PC-3 (cell line): ENCODE measurements at regions not wholly inside any gene's neighbourhood (a gene's known extent, or its start where the extent isn't known, plus 50 kb on each side); places are given as distances from the start of the nearest gene placed in this dataset.

ENCODE experiments used
- ATAC-seq: fragments of 200-7000 bp; cut with Tn5 transposase; 2 replicates; pipeline ENCODE4 v1.9.1; 2020; ENCODE audit warnings: mild to moderate bottlenecking, moderate library complexity
- BruUV-seq: library from RNA; stranded (reverse); fragments of 400-500 nt; replicated peaks from 2 replicates; lab custom pipeline; 2021; lab: Mats Ljungman, UMichigan
- CTCF ChIA-PET: fragments of 300-600 bp; sonication (Branson Sonifier 250); formaldehyde crosslinking; loops from one replicate; lab custom pipeline; 2022; ENCODE audit warnings: antibody characterized with exemption; lab: Charles Lee
- POLR2A ChIA-PET: fragments of 300-600 bp; sonication (Branson Sonifier 250); formaldehyde crosslinking; loops from one replicate; lab custom pipeline; 2022; ENCODE audit warnings: antibody characterized with exemption; ENCODE audit not compliant: unreplicated experiment; lab: Charles Lee
- DNase-seq: peaks from one replicate; pipeline ENCODE4 v3.0.0-alpha.2; 2015
- H2AFZ ChIP-seq: fragments of 300-600 bp; sonication (generic); 2 replicates; pipeline ENCODE4 v1.6.0; 2016; ENCODE audit warnings: antibody characterized with exemption, low read length
- H3F3A ChIP-seq: fragments of 300-600 bp; sonication (generic); one replicate; pipeline ENCODE4 v1.6.0; 2017; ENCODE audit warnings: antibody characterized with exemption, low read length, control low read depth, mild to moderate bottlenecking; ENCODE audit not compliant: unreplicated experiment
- H3K27ac ChIP-seq: fragments of 300-600 bp; sonication (generic); 2 replicates; pipeline ENCODE4 v1.5.1; 2016; ENCODE audit warnings: mild to moderate bottlenecking, low read length
- H3K27me3 ChIP-seq: fragments of 300-600 bp; sonication (generic); 2 replicates; pipeline ENCODE4 v1.6.1; 2016; ENCODE audit warnings: low read length, mixed read lengths
- H3K36me3 ChIP-seq: fragments of 300-600 bp; sonication (generic); 2 replicates; pipeline ENCODE4 v1.6.1; 2016; ENCODE audit warnings: low read depth, mixed run types, low read length, mixed read lengths
- H3K4me1 ChIP-seq: fragments of 300-600 bp; sonication (generic); 2 replicates; pipeline ENCODE4 v1.5.1; 2016; ENCODE audit warnings: low read length; ENCODE audit not compliant: insufficient read depth
- H3K4me2 ChIP-seq: fragments of 300-600 bp; sonication (generic); 2 replicates; pipeline ENCODE4 v1.6.0; 2016; ENCODE audit warnings: low read length
- H3K4me3 ChIP-seq: fragments of 300-600 bp; sonication (generic); 2 replicates; pipeline ENCODE4 v1.5.1; 2016; ENCODE audit warnings: mild to moderate bottlenecking, low read length, mixed read lengths
- H3K79me2 ChIP-seq: fragments of 300-600 bp; sonication (generic); 2 replicates; pipeline ENCODE4 v1.6.1; 2017; ENCODE audit warnings: low read length, mixed read lengths
- H3K9ac ChIP-seq: fragments of 300-600 bp; sonication (generic); 2 replicates; pipeline ENCODE4 v1.6.0; 2016; ENCODE audit warnings: mild to moderate bottlenecking, low read length
- H3K9me2 ChIP-seq: fragments of 300-600 bp; sonication (generic); replicated peaks from 2 replicates; pipeline ENCODE4 v1.6.1; 2016; ENCODE audit warnings: mixed run types, low read length, mixed read lengths
- H3K9me3 ChIP-seq: fragments of 300-600 bp; sonication (generic); 2 replicates; pipeline ENCODE4 v1.6.1; 2016; ENCODE audit warnings: low read length, mixed read lengths
- H4K20me1 ChIP-seq: fragments of 300-600 bp; sonication (generic); 2 replicates; pipeline ENCODE4 v1.6.1; 2016; ENCODE audit warnings: low read length, mixed read lengths
- EZH2 ChIP-seq: fragments of 300-600 bp; sonication (generic); IDR thresholded peaks from one replicate; pipeline ENCODE4 v1.6.1; 2017; ENCODE audit warnings: antibody characterized with exemption, mild to moderate bottlenecking, low read length; ENCODE audit not compliant: unreplicated experiment
- EZH2phosphoT487 ChIP-seq: fragments of 300-600 bp; sonication (generic); IDR thresholded peaks from 2 replicates; pipeline ENCODE4 v1.6.1; 2018; ENCODE audit warnings: mild to moderate bottlenecking, antibody characterized with exemption, low read length, borderline replicate concordance
- intact Hi-C: fragments of 100-400 bp; cut with micrococcal nuclease; formaldehyde crosslinking; loops from 2 replicates; pipeline ENCODE4 v1.9.0; 2023
- TF ChIP-seq, protein P1 (sequence below): fragments of 300-600 bp; sonication (generic); conservative IDR thresholded peaks from 2 replicates; pipeline ENCODE4 v1.5.1; 2017; ENCODE audit warnings: antibody characterized with exemption, low read depth, mild to moderate bottlenecking, low read length

DNA sequence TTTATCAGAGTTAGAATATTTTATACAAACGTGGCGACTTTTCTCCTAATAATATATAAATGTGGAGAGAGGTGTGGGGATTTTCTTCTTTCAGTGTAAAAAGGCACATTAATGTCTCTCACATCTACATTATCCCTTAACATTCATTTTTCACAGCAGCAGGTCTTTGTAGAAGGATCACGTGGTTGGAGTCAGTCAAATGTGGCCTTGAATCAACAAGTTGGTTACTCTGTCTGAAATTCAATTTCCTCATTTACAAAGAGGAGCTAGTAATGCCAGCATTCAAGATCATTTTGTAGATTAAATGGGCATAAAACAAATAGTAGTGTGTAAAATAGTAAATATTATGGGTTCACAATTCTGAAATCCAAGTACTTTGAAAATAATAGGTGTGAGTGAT lies 183.1 kb upstream of the SEMA3E start:
- no peak overlapping the region for H3K4me3 ChIP-seq
- no peaks in the 10 kb centered on the region for H3K27me3 ChIP-seq
- ChIA-PET CTCF (no interaction called here), POLR2A (no interaction called here)
- no peak overlapping the region for H3K4me2 ChIP-seq
- TF ChIP-seq, protein P1, sequence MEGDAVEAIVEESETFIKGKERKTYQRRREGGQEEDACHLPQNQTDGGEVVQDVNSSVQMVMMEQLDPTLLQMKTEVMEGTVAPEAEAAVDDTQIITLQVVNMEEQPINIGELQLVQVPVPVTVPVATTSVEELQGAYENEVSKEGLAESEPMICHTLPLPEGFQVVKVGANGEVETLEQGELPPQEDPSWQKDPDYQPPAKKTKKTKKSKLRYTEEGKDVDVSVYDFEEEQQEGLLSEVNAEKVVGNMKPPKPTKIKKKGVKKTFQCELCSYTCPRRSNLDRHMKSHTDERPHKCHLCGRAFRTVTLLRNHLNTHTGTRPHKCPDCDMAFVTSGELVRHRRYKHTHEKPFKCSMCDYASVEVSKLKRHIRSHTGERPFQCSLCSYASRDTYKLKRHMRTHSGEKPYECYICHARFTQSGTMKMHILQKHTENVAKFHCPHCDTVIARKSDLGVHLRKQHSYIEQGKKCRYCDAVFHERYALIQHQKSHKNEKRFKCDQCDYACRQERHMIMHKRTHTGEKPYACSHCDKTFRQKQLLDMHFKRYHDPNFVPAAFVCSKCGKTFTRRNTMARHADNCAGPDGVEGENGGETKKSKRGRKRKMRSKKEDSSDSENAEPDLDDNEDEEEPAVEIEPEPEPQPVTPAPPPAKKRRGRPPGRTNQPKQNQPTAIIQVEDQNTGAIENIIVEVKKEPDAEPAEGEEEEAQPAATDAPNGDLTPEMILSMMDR, result no peak
- TF ChIP-seq EZH2 (no peak), EZH2phosphoT487 (no peak)
- no peaks in the 10 kb centered on the region for H3K79me2 ChIP-seq
- no peaks in the 10 kb centered on the region for H3K9me2 ChIP-seq
- intact Hi-C loops, result no loop called here
- H4K20me1 ChIP-seq, result no peaks in the 10 kb centered on the region
- no peak overlapping the region for H3K9ac ChIP-seq
- H3F3A ChIP-seq, result no peaks in the 10 kb centered on the region
- no peaks in the 10 kb centered on the region for H3K9me3 ChIP-seq
- no peak overlapping the region for H2AFZ ChIP-seq
- no peaks in the 10 kb centered on the region for H3K36me3 ChIP-seq
- DNase-seq (no peak), ATAC-seq (no peak)
- no TSS peak for BruUV-seq
- H3K4me1 ChIP-seq, result no peaks in the 10 kb centered on the region
- H3K27ac ChIP-seq, result no peak overlapping the region

DNA sequence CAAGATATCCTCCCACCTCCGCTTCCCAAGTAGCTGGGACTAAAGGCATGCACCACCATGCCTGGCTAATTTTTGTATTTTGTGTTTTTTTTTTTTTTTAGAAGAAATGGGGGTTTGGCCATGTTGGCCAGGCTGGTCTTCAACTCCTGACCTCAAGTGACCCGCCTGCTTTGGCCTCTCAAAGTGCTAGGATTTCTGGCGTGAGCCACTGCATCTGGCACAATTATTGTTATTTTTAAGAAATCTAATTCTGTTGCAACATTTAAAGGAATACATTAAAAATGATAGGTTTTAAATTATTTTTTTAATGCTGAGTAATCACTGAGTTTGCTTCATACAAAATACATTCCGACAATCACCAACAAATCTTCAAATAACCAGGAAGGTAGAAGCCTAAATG lies 178.1 kb upstream of the SEMA3E start:
- Histone ChIP-seq H3F3A (peaks cover 3% of the 10 kb centered on the region), H3K9ac (no peak overlapping the region), H4K20me1 (no peaks in the 10 kb centered on the region), H3K4me3 (no peak overlapping the region), H3K79me2 (no peaks in the 10 kb centered on the region), H3K36me3 (no peaks in the 10 kb centered on the region), H3K27ac (no peak overlapping the region), H3K4me1 (peaks cover 21% of the 10 kb centered on the region), H3K27me3 (no peaks in the 10 kb centered on the region), H2AFZ (no peak overlapping the region), H3K9me2 (no peaks in the 10 kb centered on the region), H3K9me3 (no peaks in the 10 kb centered on the region), H3K4me2 (no peak overlapping the region)
- no peak for ATAC-seq
- ChIA-PET CTCF (no interaction called here), POLR2A (no interaction called here)
- BruUV-seq, result no TSS peak
- TF ChIP-seq, protein P1, result no peak
- TF ChIP-seq EZH2phosphoT487 (no peak), EZH2 (no peak)
- intact Hi-C loops, result no loop called here
- no peak for DNase-seq

DNA sequence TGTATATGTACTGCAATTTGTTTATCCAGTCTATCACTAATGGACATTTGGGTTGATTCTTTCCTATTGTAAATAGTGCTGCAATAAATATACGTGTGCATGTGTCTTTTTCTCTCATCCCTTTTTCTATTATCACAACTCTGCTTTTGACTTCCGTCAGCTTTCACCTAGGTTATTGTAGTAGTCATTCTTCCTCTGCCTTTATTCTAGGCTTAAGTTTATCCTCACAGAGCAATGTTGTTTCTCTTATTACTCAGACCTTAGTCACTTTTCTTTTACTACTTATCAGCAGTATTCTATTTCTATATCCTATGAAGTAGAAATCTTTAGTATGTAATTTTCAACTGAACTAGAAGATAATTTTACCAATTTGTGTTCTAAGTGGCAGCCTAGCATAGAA lies 175.3 kb upstream of the SEMA3E start:
- DNase-seq, result peak; percentile 81

More for the DNA sequence above, 175.3 kb upstream of the SEMA3E start:
- peak overlapping the region; percentile 30; the same call in 1 of the 2 replicates for H3K9ac ChIP-seq
- H3K9me2 ChIP-seq, result no peaks in the 10 kb centered on the region
- H3F3A ChIP-seq, result peaks cover 3% of the 10 kb centered on the region
- no peaks in the 10 kb centered on the region for H3K27me3 ChIP-seq
- BruUV-seq, result no TSS peak
- no peaks in the 10 kb centered on the region for H4K20me1 ChIP-seq
- H3K4me2 ChIP-seq, result peak overlapping the region; percentile 67
- TF ChIP-seq, protein P1, result no peak
- no peak for TF ChIP-seq EZH2
- TF ChIP-seq EZH2phosphoT487, result no peak
- H3K79me2 ChIP-seq, result no peaks in the 10 kb centered on the region
- H3K4me3 ChIP-seq, result no peak overlapping the region
- peak overlapping the region; percentile 81 for H3K27ac ChIP-seq
- peak; percentile 93 for ATAC-seq
- H3K9me3 ChIP-seq, result no peaks in the 10 kb centered on the region
- ChIA-PET POLR2A (no interaction called here), CTCF (no interaction called here)
- H2AFZ ChIP-seq, result no peak overlapping the region
- intact Hi-C loops, result loop anchor here (2.0 kb wide), 1 partner anchor 147 kb away; no protein-coding TSS in a partner anchor
- no peaks in the 10 kb centered on the region for H3K36me3 ChIP-seq
- H3K4me1 ChIP-seq, result peaks cover 31% of the 10 kb centered on the region
